Endothelial cell of umbilical vein (primary cell): ENCODE measurements at regions not wholly inside any gene's neighbourhood (a gene's known extent, or its start where the extent isn't known, plus 50 kb on each side); places are given as distances from the start of the nearest gene placed in this dataset.

Experiments
- BruUV-seq: library from RNA; stranded (reverse); fragments of 400-500 nt; replicated peaks from 2 replicates; lab custom pipeline; 2021; lab: Mats Ljungman, UMichigan
- CTCF ChIA-PET: fragments of 300-600, 350-600 bp; sonication (Branson Sonifier 250); formaldehyde crosslinking; loops from one replicate; lab custom pipeline; 2021; ENCODE audit warnings: antibody characterized with exemption, inconsistent platforms; lab: Charles Lee
- POLR2A ChIA-PET: fragments of 300-600, 350-600 bp; sonication (Branson Sonifier 250); formaldehyde crosslinking; loops from one replicate; lab custom pipeline; 2021; ENCODE audit warnings: antibody characterized with exemption, inconsistent platforms; lab: Charles Lee
- DNase-seq: peaks from one replicate; pipeline ENCODE4 v3.0.0-alpha.2; 2011; ENCODE audit warnings: low read depth, low spot score
- FAIRE-seq: peaks from 2 replicates; lab custom pipeline; 2011; peaks lifted over from hg19 to GRCh38; lab: Jason Lieb, UNC
- H2AFZ ChIP-seq: 2 replicates; pipeline ENCODE4 v1.6.0; 2012; ENCODE audit warnings: low read depth, low read length, control low read depth, inconsistent platforms
- H3K27ac ChIP-seq: 2 replicates; pipeline ENCODE4 v1.5.1; 2011; ENCODE audit warnings: low read depth, mild to moderate bottlenecking, control low read depth, low read length, moderate library complexity; ENCODE audit not compliant: insufficient read depth
- H3K27me3 ChIP-seq, 2 experiments: 2 replicates each; pipeline versions ENCODE4 v1.6.0 to v1.6.1; 2011; ENCODE audit warnings: low read length in 2 of 2, mixed read lengths in 1 of 2; ENCODE audit not compliant: control insufficient read depth in 2 of 2, insufficient read depth in 2 of 2
- H3K36me3 ChIP-seq, 2 experiments: 2 replicates in 1 of 2; 3 replicates in 1 of 2; pipeline ENCODE4 v1.5.1; 2011; ENCODE audit warnings: low read length in 2 of 2, mild to moderate bottlenecking in 1 of 2, moderate library complexity in 1 of 2; ENCODE audit not compliant: control insufficient read depth in 2 of 2, insufficient read depth in 2 of 2; ENCODE audit errors: extremely low read depth in 1 of 2
- H3K4me1 ChIP-seq: 3 replicates; pipeline ENCODE4 v1.5.1; 2011; ENCODE audit warnings: mild to moderate bottlenecking, low read length; ENCODE audit not compliant: control insufficient read depth, insufficient read depth; ENCODE audit errors: extremely low read depth
- H3K4me2 ChIP-seq: 2 replicates; pipeline ENCODE4 v1.6.1; 2011; ENCODE audit warnings: low read length, control low read depth, mixed read lengths; ENCODE audit not compliant: insufficient read depth
- H3K4me3 ChIP-seq, 3 experiments: fragments of 200-600 bp in 1 of 3; sonication (generic), shearing (Covaris generic) in 1 of 3; replicated peaks in 1 of 3; 2 replicates each; pipeline ENCODE4 v1.5.1; 2011 to 2016; ENCODE audit warnings: control low read depth in 3 of 3, low read length in 3 of 3, mild to moderate bottlenecking in 2 of 3, inconsistent platforms in 1 of 3, low read depth in 1 of 3, moderate library complexity in 1 of 3; ENCODE audit not compliant: insufficient read depth in 1 of 3
- H3K79me2 ChIP-seq: 2 replicates; pipeline ENCODE4 v1.6.0; 2012; ENCODE audit warnings: low read length, inconsistent platforms; ENCODE audit not compliant: control insufficient read depth, insufficient read depth
- H3K9ac ChIP-seq: replicated peaks from 2 replicates; pipeline ENCODE3; 2011; ENCODE audit warnings: low read length, control low read depth; ENCODE audit not compliant: insufficient read depth; ENCODE audit errors: extremely low read depth
- H3K9me1 ChIP-seq: replicated peaks from 3 replicates; pipeline ENCODE4 v1.6.0; 2011; ENCODE audit warnings: mild to moderate bottlenecking, low read length; ENCODE audit not compliant: control insufficient read depth, insufficient read depth; ENCODE audit errors: extremely low read depth
- H3K9me3 ChIP-seq: replicated peaks from 2 replicates; pipeline ENCODE4 v1.5.1; 2012; ENCODE audit warnings: low read length, inconsistent platforms; ENCODE audit not compliant: control insufficient read depth, insufficient read depth
- H4K20me1 ChIP-seq: replicated peaks from 2 replicates; pipeline ENCODE3; 2011; ENCODE audit warnings: mild to moderate bottlenecking, low read length; ENCODE audit not compliant: control insufficient read depth, insufficient read depth; ENCODE audit errors: extremely low read depth
- CTCF ChIP-seq, 2 donors: IDR thresholded peaks; 1 replicate in 1 of 2; 2 replicates in 1 of 2; pipeline ENCODE4 v1.5.1; 2011; ENCODE audit warnings: low read length in 2 of 2, mild to moderate bottlenecking in 2 of 2, moderate library complexity in 2 of 2, control low read depth in 1 of 2, inconsistent platforms in 1 of 2, low read depth in 1 of 2; ENCODE audit not compliant: insufficient read depth in 1 of 2; ENCODE audit errors: extremely low read depth in 1 of 2
- EZH2 ChIP-seq: IDR thresholded peaks from 2 replicates; pipeline ENCODE4 v1.6.1; 2012; ENCODE audit warnings: borderline replicate concordance, low read depth, mild to moderate bottlenecking, moderate library complexity, low read length, inconsistent platforms; ENCODE audit not compliant: severe bottlenecking
- FOS ChIP-seq: IDR thresholded peaks from 2 replicates; pipeline ENCODE4 v1.6.1; 2011; ENCODE audit warnings: mild to moderate bottlenecking, low read length, moderate library complexity, borderline replicate concordance; ENCODE audit not compliant: insufficient read depth
- GATA2 ChIP-seq: IDR thresholded peaks from 2 replicates; pipeline ENCODE4 v1.7.0; 2011; ENCODE audit warnings: low read depth, mild to moderate bottlenecking, moderate library complexity, mixed read lengths, low read length; ENCODE audit not compliant: insufficient read length, insufficient read depth
- JUN ChIP-seq: IDR thresholded peaks from 2 replicates; pipeline ENCODE4 v1.6.1; 2011; ENCODE audit warnings: borderline replicate concordance, low read depth; ENCODE audit not compliant: insufficient read length, insufficient read depth
- MYC ChIP-seq: IDR thresholded peaks from one replicate; pipeline ENCODE4 v1.6.1; 2011; ENCODE audit warnings: mild to moderate bottlenecking, low read depth, low read length
- POLR2A ChIP-seq: IDR thresholded peaks from 2 replicates; pipeline ENCODE4 v1.6.1; 2012; ENCODE audit warnings: low read depth, mild to moderate bottlenecking, control low read depth, low read length
- POLR2AphosphoS5 ChIP-seq: IDR thresholded peaks from 2 replicates; pipeline ENCODE4 v1.6.1; 2012; ENCODE audit warnings: low read depth, mild to moderate bottlenecking, control low read depth, low read length, moderate library complexity; ENCODE audit not compliant: insufficient read depth
- dilution Hi-C: fragments of 300-500 bp; cut with MboI; formaldehyde crosslinking; loops from one replicate; pipeline ENCODE4 v1.15.0; 2019; ENCODE audit warnings: low sequenced_read_pairs; ENCODE audit not compliant: extremely low pct_ligation_motif_present
- intact Hi-C: fragments of 100-400 bp; cut with micrococcal nuclease; formaldehyde crosslinking; loops from one replicate; pipeline ENCODE4 v1.10.0; 2022
- TF ChIP-seq, protein P1 (sequence below): IDR thresholded peaks from 2 replicates; pipeline ENCODE4 v1.6.1; 2011; ENCODE audit not compliant: insufficient read depth, insufficient read length

DNA sequence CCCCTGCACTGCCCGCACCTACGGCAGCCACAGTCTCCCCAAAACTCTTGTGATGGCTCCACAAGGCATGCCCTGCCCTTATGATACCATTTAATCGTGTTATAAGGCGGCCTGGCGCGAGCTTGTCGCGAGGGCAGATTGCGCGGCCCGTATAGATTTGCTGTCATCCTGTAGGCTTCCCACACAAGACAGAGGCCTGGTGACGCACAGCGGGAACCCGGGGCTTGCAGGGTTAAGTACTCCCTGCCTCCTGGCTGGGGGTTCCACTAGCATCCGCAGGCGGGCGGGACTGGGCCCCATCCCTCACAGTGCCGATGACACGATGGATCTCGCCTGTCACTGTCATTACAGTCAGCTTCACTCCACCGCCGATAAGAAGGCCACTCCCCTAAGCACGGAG lies 364.9 kb upstream of the IRX2 start:
- Histone ChIP-seq H3K79me2 (no peaks in the 10 kb centered on the region), H3K27ac (no peak overlapping the region), H4K20me1 (no peaks in the 10 kb centered on the region), H3K9me3 (no peaks in the 10 kb centered on the region), H3K4me2 (no peak overlapping the region), H3K36me3 (no peaks in the 10 kb centered on the region), H3K4me3 (no peak overlapping the region), H3K27me3 (no peaks in the 10 kb centered on the region), H2AFZ (no peak overlapping the region), H3K9ac (no peak overlapping the region), H3K9me1 (no peaks in the 10 kb centered on the region), H3K4me1 (no peaks in the 10 kb centered on the region)
- no peak for FAIRE-seq
- TF ChIP-seq MYC, result no peak
- TF ChIP-seq, protein P1, sequence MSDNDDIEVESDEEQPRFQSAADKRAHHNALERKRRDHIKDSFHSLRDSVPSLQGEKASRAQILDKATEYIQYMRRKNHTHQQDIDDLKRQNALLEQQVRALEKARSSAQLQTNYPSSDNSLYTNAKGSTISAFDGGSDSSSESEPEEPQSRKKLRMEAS, result no peak
- no peak for TF ChIP-seq CTCF (IDR thresholded peaks at IDR 0.05; ENCODE audit: extremely low read depth in 1 of 2, insufficient read depth in 1 of 2, low read depth in 1 of 2, low read length in 2 of 2)
- no peak for TF ChIP-seq POLR2AphosphoS5
- no peak for TF ChIP-seq FOS
- TF ChIP-seq JUN, result no peak
- no peak for TF ChIP-seq GATA2
- TF ChIP-seq POLR2A, result no peak
- TF ChIP-seq EZH2, result no peak
- intact Hi-C loops, result no loop called here
- no peak for DNase-seq
- dilution Hi-C loops, result no loop called here
- POLR2A ChIA-PET, result no interaction called here
- no TSS peak for BruUV-seq
- CTCF ChIA-PET, result no interaction called here
